Smooth muscle cell (in vitro differentiated cells): ENCODE measurements at regions not wholly inside any gene's neighbourhood (a gene's known extent, or its start where the extent isn't known, plus 50 kb on each side); places are given as distances from the start of the nearest gene placed in this dataset.
"Not testable (repeated sequence)": the region's sequence is repeated elsewhere in the genome, so short reads cannot be mapped to it uniquely, and the experiment has no call there.

Source experiments
- DNase-seq: peaks from one replicate; lab custom pipeline; 2025; ENCODE audit not compliant: unreplicated experiment; lab: John Stamatoyannopoulos, UW
- H2AFZ ChIP-seq: fragments of 200-600 bp; sonication (generic); 2 replicates; pipeline ENCODE4 v1.6.0; 2016; ENCODE audit warnings: antibody characterized with exemption, low read depth, mild to moderate bottlenecking
- H3F3A ChIP-seq: fragments of 200-600 bp; sonication (generic); 2 replicates; pipeline ENCODE4 v1.6.0; 2017; ENCODE audit warnings: antibody characterized with exemption, low read depth
- H3K27ac ChIP-seq: fragments of 200-600 bp; sonication (generic); 2 replicates; pipeline ENCODE4 v1.5.1; 2016; ENCODE audit warnings: low read depth, mild to moderate bottlenecking
- H3K27me3 ChIP-seq: fragments of 200-600 bp; sonication (generic); 2 replicates; pipeline ENCODE4 v1.6.1; 2016; ENCODE audit warnings: low read depth, mild to moderate bottlenecking
- H3K36me3 ChIP-seq: fragments of 200-600 bp; sonication (generic); 2 replicates; pipeline ENCODE4 v1.5.1; 2016; ENCODE audit warnings: low read depth
- H3K4me1 ChIP-seq: fragments of 200-600 bp; sonication (generic); 2 replicates; pipeline ENCODE4 v1.5.1; 2016; ENCODE audit warnings: low read depth
- H3K4me2 ChIP-seq: fragments of 200-600 bp; sonication (generic); 2 replicates; pipeline ENCODE4 v1.6.0; 2016; ENCODE audit warnings: mild to moderate bottlenecking
- H3K4me3 ChIP-seq: fragments of 200-600 bp; sonication (generic); 2 replicates; pipeline ENCODE4 v1.5.1; 2016; ENCODE audit warnings: mild to moderate bottlenecking
- H3K79me2 ChIP-seq: fragments of 200-600 bp; sonication (generic); 2 replicates; pipeline ENCODE4 v1.6.0; 2016; ENCODE audit warnings: low read depth, mild to moderate bottlenecking
- H3K9ac ChIP-seq: fragments of 200-600 bp; sonication (generic); 2 replicates; pipeline ENCODE4 v1.6.0; 2016; ENCODE audit warnings: low read depth
- H3K9me3 ChIP-seq: fragments of 200-600 bp; sonication (generic); replicated peaks from 2 replicates; pipeline ENCODE4 v1.5.1; 2016; ENCODE audit warnings: low read depth
- H4K20me1 ChIP-seq: fragments of 200-600 bp; sonication (generic); 2 replicates; pipeline ENCODE4 v1.6.0; 2016; ENCODE audit warnings: low read depth
- CTCF ChIP-seq: fragments of 200-600 bp; sonication (generic); IDR thresholded peaks from 2 replicates; pipeline ENCODE4 v1.5.1; 2017; ENCODE audit warnings: borderline replicate concordance, mild to moderate bottlenecking, antibody characterized with exemption; ENCODE audit not compliant: insufficient read depth, poor library complexity, severe bottlenecking
- WGBS: methylation state at CpG from one replicate; pipeline ENCODE4 v1.1.7; 2016; ENCODE audit warnings: low lambda C conversion rate; 5-methylcytosine and 5-hydroxymethylcytosine counted together

GRCh38 chr4:56139241-56139827 is 190.6 kb downstream of the CEP135 start:
- peaks cover 5% of the 10 kb centered on the region for H3K79me2 ChIP-seq
- H3K4me2 ChIP-seq, result peak overlapping the region; percentile 72
- no peaks in the 10 kb centered on the region for H3K9me3 ChIP-seq
- DNase-seq, result no peak
- no peak overlapping the region for H3K9ac ChIP-seq
- H3K36me3 ChIP-seq, result no peaks in the 10 kb centered on the region
- H3F3A ChIP-seq, result no peaks in the 10 kb centered on the region
- 39% methylated on average over 1 of the region's 1 CpG for WGBS
- H2AFZ ChIP-seq, result no peak overlapping the region
- H3K4me3 ChIP-seq, result no peak overlapping the region
- H4K20me1 ChIP-seq, result peaks cover 5% of the 10 kb centered on the region
- no peak for TF ChIP-seq CTCF
- H3K27me3 ChIP-seq, result no peaks in the 10 kb centered on the region
- H3K27ac ChIP-seq, result peak overlapping the region; percentile 38
- H3K4me1 ChIP-seq, result peaks cover 5% of the 10 kb centered on the region

- not testable (repeated sequence) for H3K4me2 ChIP-seq, DNase-seq, H3K4me3 ChIP-seq, H3K9me3 ChIP-seq, H3K36me3 ChIP-seq, H2AFZ ChIP-seq, H3K4me1 ChIP-seq, H4K20me1 ChIP-seq, H3K27ac ChIP-seq, H3K9ac ChIP-seq, H3F3A ChIP-seq, H3K27me3 ChIP-seq
- H3K79me2 ChIP-seq, result peaks cover 10% of the 10 kb centered on the region
- WGBS, result 70% methylated on average over 8 of the region's 8 CpGs
Measured at GRCh38 chr4:56134834-56135233, 186.1 kb downstream of the CEP135 start.

GRCh38 chr4:56134266-56134665 is 185.5 kb downstream of the CEP135 start:
- Histone ChIP-seq H3K27ac (no peak overlapping the region), H3K4me1 (peaks cover 2% of the 10 kb centered on the region), H2AFZ (no peak overlapping the region), H3K4me3 (no peak overlapping the region), H3K4me2 (no peak overlapping the region), H4K20me1 (peaks cover 5% of the 10 kb centered on the region), H3K36me3 (no peaks in the 10 kb centered on the region), H3K79me2 (peaks cover 10% of the 10 kb centered on the region), H3K9me3 (no peaks in the 10 kb centered on the region), H3K9ac (no peak overlapping the region), H3F3A (no peaks in the 10 kb centered on the region), H3K27me3 (no peaks in the 10 kb centered on the region)
- TF ChIP-seq CTCF, result no peak
- 55% methylated on average over 2 of the region's 2 CpGs for WGBS
- no peak for DNase-seq

- Histone ChIP-seq H3K27me3 (no peaks in the 10 kb centered on the region), H3K79me2 (peaks cover 10% of the 10 kb centered on the region), H3K36me3 (no peaks in the 10 kb centered on the region), H4K20me1 (peaks cover 5% of the 10 kb centered on the region), H3K4me2 (no peak overlapping the region), H2AFZ (no peak overlapping the region), H3F3A (no peaks in the 10 kb centered on the region), H3K9me3 (no peaks in the 10 kb centered on the region), H3K4me3 (no peak overlapping the region), H3K27ac (no peak overlapping the region), H3K4me1 (no peaks in the 10 kb centered on the region), H3K9ac (no peak overlapping the region)
- WGBS, result 76% methylated on average over 3 of the region's 3 CpGs
- TF ChIP-seq CTCF, result no peak
- DNase-seq, result no peak
Measured at GRCh38 chr4:56132835-56133234, 184.1 kb downstream of the CEP135 start.

GRCh38 chr4:56132188-56132587 is 183.4 kb downstream of the CEP135 start:
- H3K79me2 ChIP-seq, result peaks cover 10% of the 10 kb centered on the region
- not testable (repeated sequence) for DNase-seq, H3K27ac ChIP-seq, H3K27me3 ChIP-seq, H3K4me2 ChIP-seq, H3K4me3 ChIP-seq, H3F3A ChIP-seq, H3K9me3 ChIP-seq, H2AFZ ChIP-seq, H4K20me1 ChIP-seq, H3K36me3 ChIP-seq, H3K4me1 ChIP-seq, H3K9ac ChIP-seq
- 98% methylated on average over 5 of the region's 5 CpGs for WGBS
